Mesendoderm (in vitro differentiated cells): ENCODE measurements at regions not wholly inside any gene's neighbourhood (a gene's known extent, or its start where the extent isn't known, plus 50 kb on each side); places are given as distances from the start of the nearest gene placed in this dataset.

Source experiments
- DNase-seq: peaks from one replicate; pipeline ENCODE4 v3.0.0; 2013
- H2AK5ac ChIP-seq: 2 replicates; pipeline ENCODE4 v1.6.1; 2013; ENCODE audit warnings: low read length, inconsistent platforms
- H2BK120ac ChIP-seq: 2 replicates; pipeline ENCODE4 v1.6.1; 2013; ENCODE audit warnings: low read depth, mild to moderate bottlenecking, low read length, moderate library complexity, mixed read lengths
- H2BK15ac ChIP-seq: replicated peaks from 2 replicates; pipeline ENCODE4 v1.6.1; 2013; ENCODE audit warnings: low read depth, mild to moderate bottlenecking, moderate library complexity
- H2BK5ac ChIP-seq: 2 replicates; pipeline ENCODE4 v1.6.1; 2013; ENCODE audit warnings: low read length, inconsistent platforms
- H3K18ac ChIP-seq: 2 replicates; pipeline ENCODE4 v1.6.1; 2013; ENCODE audit warnings: mild to moderate bottlenecking, low read length, mixed read lengths
- H3K23ac ChIP-seq: one replicate; pipeline ENCODE4 v1.6.1; 2013; ENCODE audit warnings: low read length
- H3K27ac ChIP-seq: 2 replicates; pipeline ENCODE4 v1.5.1; 2013; ENCODE audit warnings: low read depth, mild to moderate bottlenecking, inconsistent platforms, low read length, moderate library complexity
- H3K27me3 ChIP-seq: 2 replicates; pipeline ENCODE4 v1.6.1; 2013; ENCODE audit warnings: low read length, control low read depth, mild to moderate bottlenecking, inconsistent platforms; ENCODE audit not compliant: insufficient read depth, poor library complexity
- H3K36me3 ChIP-seq: 2 replicates; pipeline ENCODE4 v1.6.1; 2013; ENCODE audit warnings: low read length, inconsistent platforms; ENCODE audit not compliant: control insufficient read depth, insufficient read depth
- H3K4ac ChIP-seq: one replicate; pipeline ENCODE4 v1.6.1; 2013; ENCODE audit warnings: low read depth, mild to moderate bottlenecking, low read length, moderate library complexity
- H3K4me1 ChIP-seq: 2 replicates; pipeline ENCODE4 v1.6.1; 2013; ENCODE audit warnings: low read depth, low read length, inconsistent platforms; ENCODE audit not compliant: control insufficient read depth
- H3K4me2 ChIP-seq: 2 replicates; pipeline ENCODE4 v1.6.1; 2013; ENCODE audit warnings: low read length
- H3K4me3 ChIP-seq: 2 replicates; pipeline ENCODE4 v1.5.1; 2013; ENCODE audit warnings: mild to moderate bottlenecking, low read length
- H3K56ac ChIP-seq: one replicate; pipeline ENCODE4 v1.6.1; 2013; ENCODE audit warnings: low read length
- H3K79me1 ChIP-seq: 2 replicates; pipeline ENCODE4 v1.6.1; 2013; ENCODE audit warnings: low read length, inconsistent platforms
- H3K79me2 ChIP-seq: 2 replicates; pipeline ENCODE4 v1.6.1; 2013; ENCODE audit warnings: mild to moderate bottlenecking, low read length; ENCODE audit not compliant: control insufficient read depth, insufficient read depth
- H3K9ac ChIP-seq: 2 replicates; pipeline ENCODE4 v1.6.1; 2013; ENCODE audit warnings: low read length, inconsistent platforms
- H4K5ac ChIP-seq: one replicate; pipeline ENCODE4 v1.6.1; 2013; ENCODE audit warnings: low read length
- H4K8ac ChIP-seq: one replicate; pipeline ENCODE4 v1.6.1; 2013; ENCODE audit warnings: low read depth, mild to moderate bottlenecking, control low read depth, low read length, moderate library complexity
- WGBS: extraction: QIAGEN DNeasy Blood & Tissue Kit; methylation state at CpG from one replicate; pipeline ENCODE4 v1.1.7; 2013; ENCODE audit warnings: low lambda C conversion rate, missing lambda C conversion rate; ENCODE audit not compliant: insufficient coverage; ENCODE audit errors: extremely low coverage; 5-methylcytosine and 5-hydroxymethylcytosine counted together

DNA sequence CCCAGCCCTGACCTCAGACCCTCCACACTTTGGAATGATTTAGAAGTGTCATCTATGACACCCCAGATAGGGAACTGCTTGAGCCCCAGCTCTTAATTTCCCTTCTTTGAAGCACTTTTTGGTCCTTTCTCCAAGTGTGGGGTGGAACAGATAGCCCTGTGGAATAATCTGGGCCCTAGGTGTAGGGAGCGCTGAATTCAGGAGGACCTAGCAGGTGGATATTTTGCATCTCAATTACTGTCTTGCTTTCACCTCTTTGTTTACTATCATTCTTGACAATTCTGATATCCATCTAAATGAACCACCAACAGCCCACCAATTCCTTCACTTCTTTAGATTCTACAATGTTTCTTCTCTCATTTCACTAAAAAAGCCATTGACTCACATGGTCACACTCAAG, 850.4 kb downstream of the KCNJ2 start:
- Histone ChIP-seq H2BK120ac (no peak overlapping the region), H3K56ac (no peak overlapping the region), H3K79me2 (no peaks in the 10 kb centered on the region), H3K36me3 (no peaks in the 10 kb centered on the region), H3K27ac (no peak overlapping the region), H3K18ac (no peak overlapping the region), H3K4me3 (no peak overlapping the region), H4K5ac (no peak overlapping the region), H3K4me1 (no peaks in the 10 kb centered on the region), H3K79me1 (no peaks in the 10 kb centered on the region), H4K8ac (no peak overlapping the region), H3K9ac (no peak overlapping the region), H3K4me2 (no peak overlapping the region), H3K4ac (no peak overlapping the region), H3K27me3 (no peaks in the 10 kb centered on the region), H3K23ac (no peak overlapping the region), H2AK5ac (no peak overlapping the region), H2BK5ac (no peak overlapping the region), H2BK15ac (no peak overlapping the region)
- DNase-seq: no peak
- WGBS: no CpG with 5 or more reads among the region's 1 CpG

DNA sequence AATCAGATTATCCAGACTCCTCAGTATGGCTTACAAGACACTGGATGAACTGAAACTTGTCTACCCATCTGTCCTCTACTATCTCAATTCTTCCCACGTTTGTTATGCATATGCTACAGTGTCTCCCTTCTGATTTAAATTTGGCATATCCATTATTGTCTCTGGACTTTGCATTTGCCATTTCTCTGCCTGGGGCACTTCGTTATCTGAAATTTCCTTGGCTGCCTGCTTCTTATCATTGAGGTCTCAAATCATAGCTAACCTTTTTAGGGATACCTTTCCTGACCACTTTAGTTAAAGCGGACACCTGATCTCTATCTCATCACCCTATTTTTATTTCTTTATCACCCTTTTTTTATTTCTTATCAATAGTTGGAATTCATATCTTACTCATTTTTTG, 853.4 kb downstream of the KCNJ2 start:
- Histone ChIP-seq H3K79me2 (no peaks in the 10 kb centered on the region), H3K4me1 (no peaks in the 10 kb centered on the region), H3K27ac (no peak overlapping the region), H3K36me3 (no peaks in the 10 kb centered on the region), H3K4me3 (no peak overlapping the region), H3K27me3 (no peaks in the 10 kb centered on the region), H3K56ac (no peak overlapping the region), H3K23ac (no peak overlapping the region), H3K4me2 (no peak overlapping the region), H2AK5ac (no peak overlapping the region), H3K9ac (no peak overlapping the region), H4K8ac (no peak overlapping the region), H3K18ac (no peak overlapping the region), H2BK15ac (no peak overlapping the region), H4K5ac (no peak overlapping the region), H3K79me1 (no peaks in the 10 kb centered on the region), H2BK5ac (no peak overlapping the region), H3K4ac (no peak overlapping the region), H2BK120ac (no peak overlapping the region)
- DNase-seq: no peak
- no CpG with 5 or more reads among the region's 3 CpGs for WGBS

DNA sequence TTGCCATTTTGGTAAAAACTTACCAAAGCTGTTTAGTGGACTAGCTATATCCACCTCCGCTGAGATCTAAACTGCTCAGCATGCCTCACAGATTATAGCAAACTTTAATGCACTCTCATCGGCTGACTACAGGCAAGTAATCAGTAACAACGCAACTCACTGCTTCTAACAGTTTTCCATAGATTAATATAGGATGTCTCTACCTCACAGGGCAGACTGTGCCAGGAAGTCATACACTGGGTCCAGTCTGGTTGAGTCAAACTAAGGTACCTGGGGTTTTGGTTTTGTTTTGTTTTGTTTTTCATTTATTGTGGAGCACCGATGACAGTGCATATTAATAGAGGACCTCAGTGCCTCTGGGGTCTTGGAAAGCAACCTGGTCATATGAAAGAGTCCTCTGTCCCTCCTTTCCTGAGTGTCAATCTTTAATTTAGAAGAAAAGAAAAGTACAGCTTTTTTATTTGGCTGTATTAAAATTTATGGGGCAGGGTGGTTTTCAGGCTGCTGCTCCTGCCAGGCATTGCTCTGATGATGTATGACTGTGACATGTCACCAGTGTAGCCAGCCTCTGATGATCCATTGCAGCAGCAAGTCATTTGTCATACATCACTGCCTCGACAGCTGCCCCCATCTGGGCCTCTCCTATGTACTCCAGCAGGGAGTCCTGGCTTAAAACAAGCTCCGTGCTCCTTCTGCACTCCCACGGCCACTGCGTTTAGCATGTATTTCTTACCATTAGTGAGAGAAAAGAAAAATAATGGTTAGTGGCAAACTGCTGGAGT, 854.1 kb downstream of the KCNJ2 start:
- Histone ChIP-seq H3K56ac (no peak overlapping the region), H3K18ac (no peak overlapping the region), H3K27me3 (no peaks in the 10 kb centered on the region), H2BK15ac (no peak overlapping the region), H3K27ac (no peak overlapping the region), H3K36me3 (no peaks in the 10 kb centered on the region), H4K5ac (no peak overlapping the region), H3K79me1 (no peaks in the 10 kb centered on the region), H3K4me2 (no peak overlapping the region), H3K23ac (no peak overlapping the region), H3K4ac (no peak overlapping the region), H2BK5ac (no peak overlapping the region), H3K4me3 (no peak overlapping the region), H3K79me2 (no peaks in the 10 kb centered on the region), H3K4me1 (no peaks in the 10 kb centered on the region), H4K8ac (no peak overlapping the region), H2AK5ac (no peak overlapping the region), H2BK120ac (no peak overlapping the region), H3K9ac (no peak overlapping the region)
- no CpG with 5 or more reads among the region's 8 CpGs for WGBS
- DNase-seq: no peak

DNA sequence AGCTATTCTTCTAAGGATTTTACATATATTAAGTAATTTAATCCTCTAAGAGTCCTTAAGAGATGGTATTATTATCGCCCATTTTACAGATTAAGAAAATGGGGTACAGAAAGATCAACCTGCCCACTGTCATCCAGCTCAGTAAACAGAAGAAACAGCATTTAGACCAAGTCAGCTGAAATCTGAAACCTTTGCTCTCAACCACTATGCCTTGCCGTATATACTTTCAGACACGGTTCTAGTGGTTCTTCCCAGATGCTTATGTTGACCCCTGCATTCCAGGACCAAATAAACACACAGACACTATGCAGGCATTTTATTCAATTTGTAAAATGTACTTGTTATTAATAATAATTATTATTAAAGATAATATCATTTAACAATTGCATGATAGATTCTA, 854.8 kb downstream of the KCNJ2 start:
- no peak overlapping the region for H3K4me2 ChIP-seq
- H3K27me3 ChIP-seq: no peaks in the 10 kb centered on the region
- H3K4me3 ChIP-seq: no peak overlapping the region
- no peak overlapping the region for H3K56ac ChIP-seq
- no peaks in the 10 kb centered on the region for H3K36me3 ChIP-seq
- H3K27ac ChIP-seq: no peak overlapping the region
- no peaks in the 10 kb centered on the region for H3K4me1 ChIP-seq
- DNase-seq: no peak
- no peak overlapping the region for H3K18ac ChIP-seq
- H4K5ac ChIP-seq: no peak overlapping the region
- H3K79me2 ChIP-seq: no peaks in the 10 kb centered on the region
- no peaks in the 10 kb centered on the region for H3K79me1 ChIP-seq
- H4K8ac ChIP-seq: no peak overlapping the region
- no peak overlapping the region for H3K9ac ChIP-seq
- H2BK15ac ChIP-seq: no peak overlapping the region
- H3K23ac ChIP-seq: no peak overlapping the region
- H2BK5ac ChIP-seq: no peak overlapping the region
- no peak overlapping the region for H2AK5ac ChIP-seq
- H3K4ac ChIP-seq: no peak overlapping the region
- WGBS: no CpG with 5 or more reads among the region's 3 CpGs
- no peak overlapping the region for H2BK120ac ChIP-seq

DNA sequence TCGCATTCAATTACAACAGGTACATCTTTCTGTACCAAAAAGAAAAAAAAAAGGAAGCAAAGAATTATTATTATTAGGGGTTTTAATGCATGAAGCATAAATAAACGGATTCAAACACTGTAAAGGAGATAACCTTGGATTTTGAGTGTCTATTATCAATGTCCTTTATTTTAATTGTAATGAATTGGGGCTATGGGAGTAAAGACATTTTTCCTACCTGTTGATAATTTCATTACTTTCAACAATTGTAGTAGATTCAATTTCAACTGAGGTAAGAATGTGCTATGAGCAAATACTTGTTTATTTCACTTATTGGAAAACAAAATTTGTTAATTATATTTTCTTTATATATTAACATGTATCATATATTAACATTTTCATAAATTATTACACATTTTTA, 855.6 kb downstream of the KCNJ2 start:
- Histone ChIP-seq H3K79me2 (no peaks in the 10 kb centered on the region), H2BK15ac (no peak overlapping the region), H4K8ac (no peak overlapping the region), H3K36me3 (no peaks in the 10 kb centered on the region), H2AK5ac (no peak overlapping the region), H3K9ac (no peak overlapping the region), H3K18ac (no peak overlapping the region), H3K4me2 (no peak overlapping the region), H3K4me1 (no peaks in the 10 kb centered on the region), H3K4ac (no peak overlapping the region), H3K27ac (no peak overlapping the region), H2BK5ac (no peak overlapping the region), H3K27me3 (no peaks in the 10 kb centered on the region), H4K5ac (no peak overlapping the region), H3K56ac (no peak overlapping the region), H3K79me1 (no peaks in the 10 kb centered on the region), H3K23ac (no peak overlapping the region), H3K4me3 (no peak overlapping the region), H2BK120ac (no peak overlapping the region)
- no CpG with 5 or more reads among the region's 2 CpGs for WGBS
- no peak for DNase-seq

DNA sequence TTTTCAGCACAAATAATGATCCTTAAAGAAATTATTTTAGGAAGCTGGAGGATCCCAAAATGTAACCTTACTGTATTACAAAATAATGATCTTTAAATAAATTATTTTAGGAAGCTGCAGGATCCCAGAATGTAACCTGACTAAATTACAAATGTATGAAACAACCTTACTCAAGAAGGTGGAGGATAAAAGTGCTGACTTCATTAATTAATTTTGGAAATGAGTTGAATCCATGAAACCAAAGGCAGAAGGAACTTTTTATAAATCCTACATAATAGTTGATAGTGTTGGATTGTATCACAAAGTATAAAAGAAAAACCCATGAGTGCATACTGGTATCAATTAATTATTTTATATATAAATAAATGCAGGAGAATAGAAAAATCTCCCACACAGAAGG, 859.9 kb downstream of the KCNJ2 start:
- H4K5ac ChIP-seq: no peak overlapping the region
- H3K4me2 ChIP-seq: no peak overlapping the region
- H3K79me1 ChIP-seq: no peaks in the 10 kb centered on the region
- no peak overlapping the region for H3K23ac ChIP-seq
- H2BK120ac ChIP-seq: no peak overlapping the region
- peaks cover 4% of the 10 kb centered on the region for H3K4me1 ChIP-seq
- H3K27ac ChIP-seq: no peak overlapping the region
- H3K56ac ChIP-seq: no peak overlapping the region
- H2AK5ac ChIP-seq: no peak overlapping the region
- H3K4ac ChIP-seq: no peak overlapping the region
- H2BK15ac ChIP-seq: no peak overlapping the region
- H3K36me3 ChIP-seq: no peaks in the 10 kb centered on the region
- no peak overlapping the region for H3K9ac ChIP-seq
- no peak overlapping the region for H3K18ac ChIP-seq
- H4K8ac ChIP-seq: no peak overlapping the region
- DNase-seq: no peak
- no peak overlapping the region for H2BK5ac ChIP-seq
- no peaks in the 10 kb centered on the region for H3K79me2 ChIP-seq
- H3K4me3 ChIP-seq: no peak overlapping the region
- peaks cover 2% of the 10 kb centered on the region for H3K27me3 ChIP-seq
